IMR-90 (cell line): ENCODE measurements at regions not wholly inside any gene's neighbourhood (a gene's known extent, or its start where the extent isn't known, plus 50 kb on each side); places are given as distances from the start of the nearest gene placed in this dataset.

Experiments
- ATAC-seq: fragments of 200-7000 bp; cut with Tn5 transposase; 2 replicates; pipeline ENCODE4 v1.9.1; 2020; ENCODE audit warnings: low read depth, mild to moderate bottlenecking, moderate library complexity
- BruUV-seq: library from RNA; stranded (reverse); fragments of 400-500 nt; replicated peaks from 2 replicates; lab custom pipeline; 2021; lab: Mats Ljungman, UMichigan
- CTCF ChIA-PET: fragments of 300-600 bp; formaldehyde crosslinking; extraction: SDS; loops from one replicate; lab custom pipeline; 2021; ENCODE audit warnings: antibody characterized with exemption; lab: Yijun Ruan, JAX
- POLR2A ChIA-PET: fragments of 300-600 bp; sonication (Branson Sonifier 250); formaldehyde crosslinking; loops from one replicate; lab custom pipeline; 2022; ENCODE audit warnings: antibody characterized with exemption; ENCODE audit not compliant: unreplicated experiment; lab: Charles Lee
- DNase-seq: peaks from one replicate; pipeline ENCODE4 v3.0.0; 2013
- H2AFZ ChIP-seq: replicated peaks from 2 replicates; pipeline ENCODE3; 2013; ENCODE audit warnings: low read length, mild to moderate bottlenecking; ENCODE audit not compliant: poor library complexity
- H2AK5ac ChIP-seq: 2 replicates; pipeline ENCODE4 v1.6.1; 2013; ENCODE audit warnings: low read depth, low read length, inconsistent platforms
- H2AK9ac ChIP-seq: replicated peaks from 2 replicates; pipeline ENCODE3; 2013; ENCODE audit warnings: mild to moderate bottlenecking, low read depth, low read length, moderate library complexity; ENCODE audit not compliant: poor library complexity
- H2BK120ac ChIP-seq: 2 replicates; pipeline ENCODE4 v1.6.1; 2013; ENCODE audit warnings: low read depth, low read length, inconsistent platforms
- H2BK15ac ChIP-seq: 3 replicates; pipeline ENCODE4 v1.6.1; 2013; ENCODE audit warnings: low read depth, low read length, inconsistent platforms
- H2BK20ac ChIP-seq: 2 replicates; pipeline ENCODE4 v1.6.1; 2013; ENCODE audit warnings: low read depth, mild to moderate bottlenecking, inconsistent platforms, low read length, moderate library complexity
- H2BK5ac ChIP-seq: 2 replicates; pipeline ENCODE4 v1.6.1; 2013; ENCODE audit warnings: mild to moderate bottlenecking, low read depth, low read length, inconsistent platforms; ENCODE audit not compliant: poor library complexity, severe bottlenecking
- H3K14ac ChIP-seq: replicated peaks from 2 replicates; pipeline ENCODE4 v1.6.1; 2013; ENCODE audit warnings: low read depth, low read length, inconsistent platforms
- H3K18ac ChIP-seq: 2 replicates; pipeline ENCODE4 v1.6.1; 2013; ENCODE audit warnings: low read depth, low read length, control low read depth
- H3K23ac ChIP-seq: 2 replicates; pipeline ENCODE4 v1.6.1; 2013; ENCODE audit warnings: low read depth, low read length, inconsistent platforms
- H3K27ac ChIP-seq: 2 replicates; pipeline ENCODE4 v1.5.1; 2013; ENCODE audit warnings: mild to moderate bottlenecking, control low read depth, low read length; ENCODE audit not compliant: insufficient read depth
- H3K27me3 ChIP-seq: 2 replicates; pipeline ENCODE4 v1.6.1; 2013; ENCODE audit warnings: low read length; ENCODE audit not compliant: control insufficient read depth, insufficient read depth
- H3K36me3 ChIP-seq: 2 replicates; pipeline ENCODE4 v1.6.1; 2013; ENCODE audit warnings: low read length, mixed read lengths; ENCODE audit not compliant: control insufficient read depth, insufficient read depth
- H3K4ac ChIP-seq: 2 replicates; pipeline ENCODE4 v1.6.1; 2013; ENCODE audit warnings: low read depth, low read length, inconsistent platforms
- H3K4me1 ChIP-seq: 2 replicates; pipeline ENCODE4 v1.6.1; 2013; ENCODE audit warnings: low read length, mixed read lengths; ENCODE audit not compliant: control insufficient read depth, insufficient read depth
- H3K4me2 ChIP-seq: 2 replicates; pipeline ENCODE4 v1.6.1; 2013; ENCODE audit warnings: low read depth, mild to moderate bottlenecking, control low read depth, low read length, moderate library complexity
- H3K4me3 ChIP-seq: 2 replicates; pipeline ENCODE4 v1.5.1; 2013; ENCODE audit warnings: low read depth, mild to moderate bottlenecking, control low read depth, low read length, moderate library complexity; ENCODE audit not compliant: insufficient read depth
- H3K56ac ChIP-seq: 2 replicates; pipeline ENCODE4 v1.6.1; 2013; ENCODE audit warnings: low read length, inconsistent platforms; ENCODE audit not compliant: insufficient read depth; ENCODE audit errors: extremely low read depth
- H3K79me1 ChIP-seq, 2 experiments: 2 replicates each; pipeline ENCODE4 v1.6.1; 2013; ENCODE audit warnings: low read length in 2 of 2, inconsistent platforms in 1 of 2, low read depth in 1 of 2
- H3K9ac ChIP-seq: 2 replicates; pipeline ENCODE4 v1.6.1; 2013; ENCODE audit warnings: low read depth, low read length, control low read depth
- H3K9me1 ChIP-seq: 2 replicates; pipeline ENCODE4 v1.6.1; 2013; ENCODE audit warnings: low read length, inconsistent platforms; ENCODE audit not compliant: insufficient read depth
- H3K9me3 ChIP-seq: 2 replicates; pipeline ENCODE4 v1.6.1; 2013; ENCODE audit warnings: low read length; ENCODE audit not compliant: control insufficient read depth, insufficient read depth
- H4K20me1 ChIP-seq: 2 replicates; pipeline ENCODE4 v1.6.1; 2013; ENCODE audit warnings: low read length, inconsistent platforms; ENCODE audit not compliant: insufficient read depth
- H4K5ac ChIP-seq: 2 replicates; pipeline ENCODE4 v1.6.1; 2013; ENCODE audit warnings: mild to moderate bottlenecking, low read depth, low read length, control low read depth
- H4K8ac ChIP-seq, 2 experiments: 2 replicates each; pipeline ENCODE4 v1.6.1; 2013; ENCODE audit warnings: low read depth in 2 of 2, low read length in 2 of 2, control low read depth in 1 of 2, inconsistent platforms in 1 of 2
- H4K91ac ChIP-seq: 2 replicates; pipeline ENCODE4 v1.6.1; 2013; ENCODE audit warnings: low read depth, low read length, inconsistent platforms; ENCODE audit not compliant: insufficient read depth
- BHLHE40 ChIP-seq: fragments of 150-350 bp; IDR thresholded peaks from 2 replicates; pipeline ENCODE4 v1.6.1; 2016; ENCODE audit warnings: mild to moderate bottlenecking, low read depth, low read length
- CEBPB ChIP-seq: IDR thresholded peaks from 2 replicates; pipeline ENCODE4 v1.6.1; 2012; ENCODE audit warnings: low read depth, low read length, improper control_type of control experiment
- FOS ChIP-seq: fragments of 150-350 bp; IDR thresholded peaks from 2 replicates; pipeline ENCODE4 v1.6.1; 2016; ENCODE audit warnings: low read depth, low read length
- MAFK ChIP-seq: IDR thresholded peaks from 2 replicates; pipeline ENCODE4 v1.6.1; 2012; ENCODE audit warnings: low read depth, low read length, improper control_type of control experiment
- MAZ ChIP-seq: IDR thresholded peaks from 2 replicates; pipeline ENCODE4 v1.6.1; 2012; ENCODE audit warnings: low read depth, mild to moderate bottlenecking, low read length, improper control_type of control experiment, moderate library complexity, borderline replicate concordance
- MXI1 ChIP-seq: IDR thresholded peaks from 2 replicates; pipeline ENCODE4 v1.6.1; 2012; ENCODE audit warnings: low read depth, mild to moderate bottlenecking, low read length, moderate library complexity, borderline replicate concordance
- NFE2L2 ChIP-seq: fragments of 150-350 bp; IDR thresholded peaks from 2 replicates; pipeline ENCODE4 v1.6.1; 2016; ENCODE audit warnings: low read depth, mild to moderate bottlenecking, low read length
- POLR2A ChIP-seq: IDR thresholded peaks from 2 replicates; pipeline ENCODE4 v1.6.1; 2012; ENCODE audit warnings: mild to moderate bottlenecking, low read depth, low read length
- RAD21 ChIP-seq: IDR thresholded peaks from 2 replicates; pipeline ENCODE4 v1.6.1; 2012; ENCODE audit warnings: low read length, improper control_type of control experiment
- RCOR1 ChIP-seq: IDR thresholded peaks from 2 replicates; pipeline ENCODE4 v1.6.1; 2012; ENCODE audit warnings: mild to moderate bottlenecking, low read length, improper control_type of control experiment; ENCODE audit not compliant: insufficient replicate concordance
- RFX5 ChIP-seq: IDR thresholded peaks from 2 replicates; pipeline ENCODE4 v1.8.0; 2012; ENCODE audit warnings: low read depth, mild to moderate bottlenecking, low read length, moderate library complexity
- SMC3 ChIP-seq: fragments of 150-350 bp; IDR thresholded peaks from 2 replicates; pipeline ENCODE4 v1.6.1; 2016; ENCODE audit warnings: low read depth, mild to moderate bottlenecking, antibody characterized with exemption, low read length, moderate library complexity
- WGBS, 2 experiments: methylation state at CpG; one replicate each; pipeline versions ENCODE4 v1.1.5 to v1.1.7; 2013; ENCODE audit warnings: missing lambda C conversion rate in 2 of 2; ENCODE audit not compliant: insufficient read length in 1 of 2; ENCODE audit errors: extremely low coverage in 2 of 2; 5-methylcytosine and 5-hydroxymethylcytosine counted together
- dilution Hi-C: fragments of 300-500 bp; cut with HindIII; formaldehyde crosslinking; loops from one replicate; pipeline ENCODE4 v1.14.3; 2018; ENCODE audit warnings: low sequenced_read_pairs; ENCODE audit not compliant: unreplicated experiment
- in situ Hi-C: fragments of 300-500 bp; cut with MboI; formaldehyde crosslinking; loops from 3 replicates; pipeline ENCODE4 v1.14.3; 2019; ENCODE audit warnings: low sequenced_read_pairs, inconsistent platforms, mixed read lengths
- intact Hi-C: fragments of 100-400 bp; cut with micrococcal nuclease; formaldehyde crosslinking; loops from 2 replicates; pipeline ENCODE4 v1.10.0; 2022
- TF ChIP-seq, protein P1 (sequence below): fragments of 150-350 bp; IDR thresholded peaks from 2 replicates; pipeline ENCODE4 v1.6.1; 2016; ENCODE audit warnings: low read depth, mild to moderate bottlenecking, low read length, moderate library complexity, borderline replicate concordance
- TF ChIP-seq, protein P2 (sequence below): fragments of 150-350 bp; IDR thresholded peaks from 2 replicates; pipeline ENCODE4 v1.6.1; 2017; ENCODE audit warnings: mild to moderate bottlenecking, antibody characterized with exemption, low read length, low read depth
- TF ChIP-seq, protein P3 (sequence below): conservative IDR thresholded peaks from 2 replicates; pipeline ENCODE4 v1.5.1; 2012; ENCODE audit warnings: mild to moderate bottlenecking, low read depth, low read length, improper control_type of control experiment

DNA sequence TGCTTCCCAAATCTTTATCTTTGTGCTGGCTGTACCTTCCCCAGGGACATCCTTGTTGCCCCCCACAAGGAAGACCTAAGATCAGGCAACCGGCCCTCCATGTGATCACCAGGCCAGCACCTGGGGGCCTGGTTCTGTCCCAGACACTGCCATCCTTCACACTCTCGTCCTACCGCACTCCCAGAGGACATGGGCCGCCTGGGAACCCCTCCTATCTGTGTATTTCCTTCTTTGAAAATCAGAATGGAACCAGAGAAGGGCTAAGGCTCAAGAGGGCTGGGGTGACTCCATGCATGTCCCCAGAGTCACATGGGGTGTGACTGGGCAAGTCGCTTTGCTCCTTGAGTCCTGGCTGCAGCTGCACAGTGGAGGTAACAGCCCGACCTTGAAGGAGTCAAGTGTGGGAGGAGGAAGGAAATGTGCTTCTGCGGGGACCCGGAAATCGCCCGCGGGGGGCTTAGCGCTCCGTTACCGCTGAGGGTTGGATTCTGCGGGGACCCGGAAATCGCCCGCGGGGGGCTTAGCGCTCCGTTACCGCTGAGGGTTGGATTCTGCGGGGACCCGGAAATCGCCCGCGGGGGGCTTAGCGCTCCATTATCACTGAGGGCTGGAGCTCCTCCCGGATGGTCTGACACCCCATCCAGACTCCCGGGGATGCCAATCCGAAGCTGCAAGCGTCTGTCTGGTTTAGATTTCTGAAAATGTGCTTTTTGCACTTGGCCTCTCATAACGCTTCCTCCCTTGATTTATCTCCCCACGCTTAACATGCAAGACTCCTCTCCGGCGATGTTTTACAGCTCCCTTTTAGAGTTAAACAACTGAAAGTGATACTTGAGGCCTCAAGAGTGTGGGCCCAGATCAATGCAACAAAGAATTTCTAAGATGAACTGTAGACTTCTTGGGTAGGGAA is 278.9 kb downstream of the NPHP4 start:
- Histone ChIP-seq H4K20me1 (no peaks in the 10 kb centered on the region), H2BK5ac (no peak overlapping the region), H4K5ac (no peak overlapping the region), H3K4ac (no peak overlapping the region), H3K4me3 (no peak overlapping the region), H2BK15ac (no peak overlapping the region), H3K4me2 (no peak overlapping the region), H3K56ac (no peak overlapping the region), H3K79me1 (no peaks in the 10 kb centered on the region), H2BK120ac (no peak overlapping the region), H3K9ac (no peak overlapping the region), H2AK5ac (no peak overlapping the region), H2AFZ (no peak overlapping the region), H3K9me1 (no peaks in the 10 kb centered on the region), H3K14ac (no peak overlapping the region), H4K8ac (no peak overlapping the region), H3K4me1 (no peaks in the 10 kb centered on the region), H2AK9ac (no peak overlapping the region), H3K9me3 (peaks cover 47% of the 10 kb centered on the region), H2BK20ac (no peak overlapping the region), H4K91ac (no peak overlapping the region), H3K36me3 (no peaks in the 10 kb centered on the region), H3K23ac (no peak overlapping the region), H3K27me3 (no peaks in the 10 kb centered on the region), H3K27ac (no peak overlapping the region), H3K18ac (no peak overlapping the region)
- 82% methylated on average over 10 of the region's 36 CpGs; no CpG with 5 or more reads in 1 of the 2 experiments for WGBS, 2 experiments
- no peak for ATAC-seq
- DNase-seq, result no peak
- ChIA-PET POLR2A (no interaction called here), CTCF (no interaction called here)
- BruUV-seq, result no TSS peak
- intact Hi-C loops, result no loop called here
- in situ Hi-C loops, result no loop called here
- dilution Hi-C loops, result no loop called here
- TF ChIP-seq RFX5 (no peak), BHLHE40 (no peak), NFE2L2 (no peak), FOS (no peak), CEBPB (no peak), POLR2A (no peak), MAZ (no peak), RAD21 (no peak), SMC3 (no peak), MXI1 (no peak), RCOR1 (no peak), MAFK (no peak)
- TF ChIP-seq, protein P1, sequence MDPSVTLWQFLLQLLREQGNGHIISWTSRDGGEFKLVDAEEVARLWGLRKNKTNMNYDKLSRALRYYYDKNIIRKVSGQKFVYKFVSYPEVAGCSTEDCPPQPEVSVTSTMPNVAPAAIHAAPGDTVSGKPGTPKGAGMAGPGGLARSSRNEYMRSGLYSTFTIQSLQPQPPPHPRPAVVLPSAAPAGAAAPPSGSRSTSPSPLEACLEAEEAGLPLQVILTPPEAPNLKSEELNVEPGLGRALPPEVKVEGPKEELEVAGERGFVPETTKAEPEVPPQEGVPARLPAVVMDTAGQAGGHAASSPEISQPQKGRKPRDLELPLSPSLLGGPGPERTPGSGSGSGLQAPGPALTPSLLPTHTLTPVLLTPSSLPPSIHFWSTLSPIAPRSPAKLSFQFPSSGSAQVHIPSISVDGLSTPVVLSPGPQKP, result no peak
- TF ChIP-seq, protein P2, sequence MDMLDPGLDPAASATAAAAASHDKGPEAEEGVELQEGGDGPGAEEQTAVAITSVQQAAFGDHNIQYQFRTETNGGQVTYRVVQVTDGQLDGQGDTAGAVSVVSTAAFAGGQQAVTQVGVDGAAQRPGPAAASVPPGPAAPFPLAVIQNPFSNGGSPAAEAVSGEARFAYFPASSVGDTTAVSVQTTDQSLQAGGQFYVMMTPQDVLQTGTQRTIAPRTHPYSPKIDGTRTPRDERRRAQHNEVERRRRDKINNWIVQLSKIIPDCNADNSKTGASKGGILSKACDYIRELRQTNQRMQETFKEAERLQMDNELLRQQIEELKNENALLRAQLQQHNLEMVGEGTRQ, result no peak
- TF ChIP-seq, protein P3, sequence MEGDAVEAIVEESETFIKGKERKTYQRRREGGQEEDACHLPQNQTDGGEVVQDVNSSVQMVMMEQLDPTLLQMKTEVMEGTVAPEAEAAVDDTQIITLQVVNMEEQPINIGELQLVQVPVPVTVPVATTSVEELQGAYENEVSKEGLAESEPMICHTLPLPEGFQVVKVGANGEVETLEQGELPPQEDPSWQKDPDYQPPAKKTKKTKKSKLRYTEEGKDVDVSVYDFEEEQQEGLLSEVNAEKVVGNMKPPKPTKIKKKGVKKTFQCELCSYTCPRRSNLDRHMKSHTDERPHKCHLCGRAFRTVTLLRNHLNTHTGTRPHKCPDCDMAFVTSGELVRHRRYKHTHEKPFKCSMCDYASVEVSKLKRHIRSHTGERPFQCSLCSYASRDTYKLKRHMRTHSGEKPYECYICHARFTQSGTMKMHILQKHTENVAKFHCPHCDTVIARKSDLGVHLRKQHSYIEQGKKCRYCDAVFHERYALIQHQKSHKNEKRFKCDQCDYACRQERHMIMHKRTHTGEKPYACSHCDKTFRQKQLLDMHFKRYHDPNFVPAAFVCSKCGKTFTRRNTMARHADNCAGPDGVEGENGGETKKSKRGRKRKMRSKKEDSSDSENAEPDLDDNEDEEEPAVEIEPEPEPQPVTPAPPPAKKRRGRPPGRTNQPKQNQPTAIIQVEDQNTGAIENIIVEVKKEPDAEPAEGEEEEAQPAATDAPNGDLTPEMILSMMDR, result no peak
